Activated naive CD4-positive, alpha-beta T cell treated with anti-CD3 and anti-CD28 coated beads, Interleukin-2, amount 50 U/mL, for 24 hours (primary cell): ENCODE measurements at regions not wholly inside any gene's neighbourhood (a gene's known extent, or its start where the extent isn't known, plus 50 kb on each side); places are given as distances from the start of the nearest gene placed in this dataset.
"Not testable (repeated sequence)": the region's sequence is repeated elsewhere in the genome, so short reads cannot be mapped to it uniquely, and the experiment has no call there.

ENCODE experiments used
- H3K27ac Mint-ChIP-seq: one replicate; pipeline ENCODE4 v1.8.0; 2021; ENCODE audit warnings: mild to moderate bottlenecking, mixed read lengths
- H3K27me3 Mint-ChIP-seq: one replicate; pipeline ENCODE4 v1.8.0; 2021; ENCODE audit warnings: mixed read lengths
- H3K36me3 Mint-ChIP-seq: one replicate; pipeline ENCODE4 v1.8.0; 2021; ENCODE audit warnings: mixed read lengths
- H3K4me1 Mint-ChIP-seq: one replicate; pipeline ENCODE4 v1.8.0; 2021; ENCODE audit warnings: mixed read lengths
- H3K4me3 Mint-ChIP-seq: one replicate; pipeline ENCODE4 v1.8.0; 2021; ENCODE audit warnings: mild to moderate bottlenecking, mixed read lengths
- H3K9me3 Mint-ChIP-seq: one replicate; pipeline ENCODE4 v1.8.0; 2021; ENCODE audit warnings: mixed read lengths

DNA sequence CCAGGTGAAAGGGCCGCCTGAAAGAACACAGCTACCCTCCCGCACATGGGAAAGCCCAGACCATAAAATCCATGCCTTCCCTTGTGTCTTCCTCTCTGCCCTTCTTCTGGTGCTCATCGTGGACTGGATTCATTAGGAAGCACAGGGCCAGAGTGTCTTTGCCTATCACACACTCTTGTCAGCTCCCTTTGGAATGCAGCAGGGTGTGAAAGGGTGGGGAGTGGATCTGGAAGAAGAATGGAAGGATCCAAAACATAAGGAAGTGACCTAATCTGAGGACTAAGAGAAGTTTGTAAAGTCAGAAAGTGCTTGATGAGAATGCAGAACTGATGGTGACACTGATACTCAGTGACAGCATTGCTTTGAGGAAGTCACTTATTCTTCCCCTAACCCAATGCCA is 1147.3 kb upstream of the GOT2 start:
- H3K36me3 Mint-ChIP-seq = no peaks in the 10 kb centered on the region
- H3K27me3 Mint-ChIP-seq = no peaks in the 10 kb centered on the region
- no peaks in the 10 kb centered on the region for H3K4me1 Mint-ChIP-seq
- no peak overlapping the region for H3K27ac Mint-ChIP-seq
- H3K4me3 Mint-ChIP-seq = no peak overlapping the region
- peaks cover 6% of the 10 kb centered on the region for H3K9me3 Mint-ChIP-seq

DNA sequence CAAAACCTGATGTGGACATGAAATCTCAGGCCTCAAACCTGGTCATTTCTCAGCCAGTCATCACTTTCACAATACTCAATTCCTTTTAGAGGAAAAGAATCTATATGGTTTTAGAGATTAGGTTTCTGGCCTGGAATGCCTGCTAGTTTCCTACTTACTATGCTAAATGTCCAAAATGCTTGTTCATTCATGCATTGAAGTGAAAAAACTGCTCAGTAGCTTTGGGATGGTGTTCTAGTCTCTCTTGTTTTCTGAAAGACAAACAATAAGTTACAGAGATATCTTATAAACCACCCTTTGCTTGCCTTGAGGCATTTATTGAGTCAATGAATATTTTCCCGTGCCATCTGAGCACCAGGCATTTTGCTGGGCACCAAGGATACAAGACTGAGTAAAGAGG is 1146.5 kb upstream of the GOT2 start:
- no peaks in the 10 kb centered on the region for H3K27me3 Mint-ChIP-seq

GRCh38 chr16:59878999-59879398 is 1144.9 kb upstream of the GOT2 start:
- H3K27ac Mint-ChIP-seq = no peak overlapping the region
- H3K4me3 Mint-ChIP-seq = no peak overlapping the region
- H3K27me3 Mint-ChIP-seq = no peaks in the 10 kb centered on the region
- no peaks in the 10 kb centered on the region for H3K36me3 Mint-ChIP-seq
- peaks cover 5% of the 10 kb centered on the region for H3K9me3 Mint-ChIP-seq
- H3K4me1 Mint-ChIP-seq = no peaks in the 10 kb centered on the region

More for the DNA sequence above, 1146.5 kb upstream of the GOT2 start:
- Mint-ChIP-seq H3K4me1 (no peaks in the 10 kb centered on the region), H3K36me3 (no peaks in the 10 kb centered on the region), H3K4me3 (no peak overlapping the region), H3K9me3 (peaks cover 5% of the 10 kb centered on the region), H3K27ac (no peak overlapping the region)

DNA sequence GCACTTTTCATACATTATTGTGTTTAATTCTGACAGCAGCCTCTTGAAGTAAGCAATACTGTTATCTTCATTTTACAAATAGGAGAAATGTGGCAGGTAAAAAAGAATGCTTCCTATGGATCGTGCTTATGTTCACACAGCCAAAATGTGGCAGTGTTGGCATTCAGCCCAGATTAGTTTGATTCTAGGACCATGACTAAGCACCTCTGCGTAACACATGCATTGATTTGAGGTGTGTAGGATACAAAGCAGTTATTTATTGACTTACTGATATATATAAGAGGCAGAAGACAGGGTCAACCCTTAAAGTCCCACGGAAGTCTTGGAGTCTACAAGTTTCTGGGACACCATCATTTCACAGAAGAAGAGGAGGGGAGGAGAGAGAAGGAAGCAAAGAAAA is 1144.4 kb upstream of the GOT2 start:
- Mint-ChIP-seq H3K27me3 (no peaks in the 10 kb centered on the region), H3K4me3 (no peak overlapping the region), H3K36me3 (no peaks in the 10 kb centered on the region), H3K9me3 (peaks cover 5% of the 10 kb centered on the region), H3K4me1 (no peaks in the 10 kb centered on the region), H3K27ac (no peak overlapping the region)

- Mint-ChIP-seq H3K27me3 (no peaks in the 10 kb centered on the region), H3K36me3 (no peaks in the 10 kb centered on the region), H3K4me1 (no peaks in the 10 kb centered on the region), H3K27ac (no peak overlapping the region), H3K4me3 (no peak overlapping the region), H3K9me3 (peaks cover 19% of the 10 kb centered on the region)
These were observed 1131.0 kb upstream of the GOT2 start for GRCh38 chr16:59864981-59865666.

GRCh38 chr16:59859676-59860402 is 1125.7 kb upstream of the GOT2 start:
- Mint-ChIP-seq H3K4me3 (no peak overlapping the region), H3K36me3 (no peaks in the 10 kb centered on the region), H3K27ac (no peak overlapping the region), H3K4me1 (no peaks in the 10 kb centered on the region), H3K27me3 (no peaks in the 10 kb centered on the region), H3K9me3 (peaks cover 20% of the 10 kb centered on the region)

- H3K27ac Mint-ChIP-seq = no peak overlapping the region
- H3K4me3 Mint-ChIP-seq = no peak overlapping the region
- no peaks in the 10 kb centered on the region for H3K27me3 Mint-ChIP-seq
- H3K36me3 Mint-ChIP-seq = no peaks in the 10 kb centered on the region
- H3K9me3 Mint-ChIP-seq = peaks cover 10% of the 10 kb centered on the region
- no peaks in the 10 kb centered on the region for H3K4me1 Mint-ChIP-seq
These were observed 1120.8 kb upstream of the GOT2 start for GRCh38 chr16:59854846-59855439.

DNA sequence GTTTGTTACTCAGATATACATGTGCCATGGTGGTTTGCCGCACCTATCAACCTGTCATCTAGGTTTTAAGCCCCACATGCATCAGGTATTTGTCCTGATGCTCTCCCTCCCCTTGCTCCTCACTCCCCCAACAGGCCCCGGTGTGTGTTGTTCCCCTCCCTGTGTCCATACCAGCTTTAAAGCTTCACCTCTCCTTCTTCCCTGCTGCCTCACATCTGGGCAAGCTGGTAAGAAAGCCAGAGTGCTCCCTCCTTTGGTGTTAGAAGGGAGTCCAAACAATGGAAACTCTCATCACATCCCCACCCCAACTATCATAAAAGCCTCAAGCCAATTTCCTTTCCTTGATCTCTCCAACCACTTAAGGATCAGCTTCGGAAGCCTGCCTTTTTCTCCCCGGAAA is 1115.6 kb upstream of the GOT2 start:
- H3K9me3 Mint-ChIP-seq = peaks cover 3% of the 10 kb centered on the region
- no peaks in the 10 kb centered on the region for H3K27me3 Mint-ChIP-seq
- H3K36me3 Mint-ChIP-seq = no peaks in the 10 kb centered on the region
- H3K4me1 Mint-ChIP-seq = no peaks in the 10 kb centered on the region
- H3K4me3 Mint-ChIP-seq = no peak overlapping the region
- no peak overlapping the region for H3K27ac Mint-ChIP-seq

DNA sequence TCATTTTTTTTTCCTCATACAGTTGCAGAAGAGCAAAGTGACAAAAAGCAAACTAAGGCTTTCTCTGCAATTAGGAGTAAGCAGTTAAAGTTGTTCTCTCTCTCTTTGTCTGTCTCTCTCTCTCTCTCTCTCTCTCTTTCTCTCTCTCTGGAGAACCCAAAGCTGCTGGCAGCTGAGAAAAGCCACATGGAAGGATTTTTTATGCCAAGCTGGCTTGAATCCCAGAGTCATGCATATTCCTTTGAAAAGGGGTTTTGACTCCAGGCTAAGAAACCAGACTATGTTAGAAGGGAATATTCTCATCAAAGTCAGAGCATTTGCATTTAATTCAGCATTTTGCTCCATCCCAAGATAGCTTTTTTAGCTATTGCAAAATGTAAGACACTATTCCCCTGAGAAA is 1114.2 kb upstream of the GOT2 start:
- no peaks in the 10 kb centered on the region for H3K4me1 Mint-ChIP-seq
- H3K27ac Mint-ChIP-seq = no peak overlapping the region
- H3K9me3 Mint-ChIP-seq = peaks cover 8% of the 10 kb centered on the region
- no peaks in the 10 kb centered on the region for H3K27me3 Mint-ChIP-seq
- H3K36me3 Mint-ChIP-seq = no peaks in the 10 kb centered on the region
- no peak overlapping the region for H3K4me3 Mint-ChIP-seq

GRCh38 chr16:59840169-59840568 is 1106.1 kb upstream of the GOT2 start:
- Mint-ChIP-seq H3K36me3 (no peaks in the 10 kb centered on the region), H3K27ac (no peak overlapping the region), H3K4me1 (no peaks in the 10 kb centered on the region), H3K4me3 (no peak overlapping the region), H3K9me3 (peaks cover 26% of the 10 kb centered on the region), H3K27me3 (no peaks in the 10 kb centered on the region)

DNA sequence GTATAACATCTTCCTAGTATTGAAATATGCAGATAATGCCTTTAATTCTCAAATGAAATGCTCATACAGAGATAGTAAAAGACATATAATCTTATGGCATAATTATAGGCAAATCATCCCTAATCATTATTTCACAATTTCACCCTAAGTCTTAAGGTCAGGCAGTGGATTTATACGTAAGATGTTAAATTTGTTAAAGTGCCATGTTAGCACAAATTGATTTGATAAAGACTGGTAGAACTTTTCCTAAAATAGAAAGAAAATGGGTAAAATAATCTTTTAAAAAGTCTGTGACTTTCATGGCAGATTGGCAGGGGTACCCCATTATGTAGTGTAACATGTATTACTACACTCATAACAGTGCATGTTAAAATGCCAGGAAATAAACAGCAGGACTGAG is 1092.7 kb upstream of the GOT2 start:
- Mint-ChIP-seq H3K9me3 (peaks cover 5% of the 10 kb centered on the region), H3K4me1 (no peaks in the 10 kb centered on the region), H3K4me3 (no peak overlapping the region), H3K27ac (no peak overlapping the region), H3K27me3 (no peaks in the 10 kb centered on the region), H3K36me3 (no peaks in the 10 kb centered on the region)

DNA sequence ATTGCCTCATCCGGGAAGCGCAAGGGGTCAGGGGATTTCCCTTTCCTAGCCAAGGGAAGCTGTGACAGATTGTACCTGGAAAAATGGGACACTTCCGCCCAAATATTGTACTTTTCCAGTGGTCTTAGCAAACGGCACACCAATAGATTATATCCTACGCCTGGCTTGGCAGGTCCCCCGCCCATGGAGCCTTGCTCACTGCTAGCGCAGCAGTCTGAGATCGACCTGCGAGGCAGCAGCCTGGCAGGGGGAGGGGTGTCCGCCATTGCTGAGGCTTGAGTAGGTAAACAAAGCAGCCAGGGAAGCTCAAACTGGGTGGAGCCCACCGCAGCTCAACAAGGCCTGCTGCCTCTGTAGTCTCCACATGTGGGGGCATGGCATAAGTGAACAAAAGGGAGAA is 1075.4 kb upstream of the GOT2 start:
- H3K9me3 Mint-ChIP-seq = peaks cover 13% of the 10 kb centered on the region
- H3K4me3 Mint-ChIP-seq, H3K36me3 Mint-ChIP-seq, H3K4me1 Mint-ChIP-seq, H3K27ac Mint-ChIP-seq, H3K27me3 Mint-ChIP-seq: not testable (repeated sequence)

DNA sequence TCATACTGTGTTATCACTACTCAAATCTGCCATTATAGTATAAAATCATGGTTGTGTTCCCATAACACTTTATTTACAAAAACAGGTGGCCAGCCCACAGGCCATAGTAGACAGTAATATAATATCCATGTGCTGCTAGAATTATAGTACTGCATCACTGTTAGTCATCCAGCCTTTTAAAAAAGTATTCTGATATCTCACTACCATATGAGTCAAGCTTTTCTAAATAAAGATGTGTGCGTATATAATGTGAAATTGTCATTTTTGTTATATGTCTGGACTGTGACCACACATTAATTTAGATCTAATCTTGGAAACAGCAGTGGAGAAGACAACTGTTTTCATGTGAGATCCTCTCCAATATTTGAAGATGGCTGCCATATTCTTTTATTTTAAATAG is 1049.1 kb upstream of the GOT2 start:
- H3K9me3 Mint-ChIP-seq = peaks cover 37% of the 10 kb centered on the region
- H3K27me3 Mint-ChIP-seq = no peaks in the 10 kb centered on the region
- no peak overlapping the region for H3K27ac Mint-ChIP-seq
- no peaks in the 10 kb centered on the region for H3K36me3 Mint-ChIP-seq
- H3K4me3 Mint-ChIP-seq = no peak overlapping the region
- H3K4me1 Mint-ChIP-seq = no peaks in the 10 kb centered on the region

DNA sequence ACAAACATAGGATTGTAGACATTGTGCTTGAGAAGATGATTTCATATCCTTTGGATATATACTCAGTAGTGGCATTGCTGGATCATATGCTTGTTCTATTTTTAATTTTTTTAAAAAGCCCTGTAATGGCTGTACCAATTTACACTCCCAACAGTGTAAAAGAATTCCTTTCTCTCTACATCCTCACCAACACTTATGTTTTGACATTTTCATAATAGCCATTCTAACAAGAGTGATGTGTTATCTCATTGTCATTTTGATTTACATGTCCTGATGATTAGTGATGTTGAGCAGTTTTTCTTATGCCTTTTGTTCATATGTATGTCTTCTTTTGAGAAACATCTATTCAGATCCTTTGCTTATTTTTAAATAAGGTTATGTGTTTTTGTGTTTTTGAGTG is 1039.2 kb upstream of the GOT2 start:
- no peaks in the 10 kb centered on the region for H3K27me3 Mint-ChIP-seq
- no peaks in the 10 kb centered on the region for H3K36me3 Mint-ChIP-seq
- H3K4me1 Mint-ChIP-seq = no peaks in the 10 kb centered on the region
- H3K4me3 Mint-ChIP-seq = no peak overlapping the region
- H3K9me3 Mint-ChIP-seq = peaks cover 4% of the 10 kb centered on the region
- H3K27ac Mint-ChIP-seq = no peak overlapping the region

DNA sequence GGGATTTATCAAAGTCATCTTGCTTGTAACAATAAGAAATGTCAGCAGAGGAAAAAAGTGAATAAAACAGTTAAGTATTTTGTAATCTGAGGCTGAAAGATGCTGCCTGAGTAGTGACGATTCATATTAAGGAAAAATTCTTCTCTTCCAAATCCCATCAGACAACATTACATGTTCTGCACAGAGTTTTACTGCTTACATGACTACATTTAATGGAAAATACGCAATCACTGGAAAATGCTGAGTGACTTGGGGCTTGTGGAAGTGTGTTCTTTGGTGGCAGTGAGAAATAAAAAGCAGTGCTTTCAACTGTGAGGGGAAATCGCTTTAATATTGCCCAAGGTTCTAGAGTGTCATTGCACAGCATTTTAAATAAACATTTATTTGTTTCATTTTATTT is 1025.2 kb upstream of the GOT2 start:
- H3K4me3 Mint-ChIP-seq = no peak overlapping the region
- no peaks in the 10 kb centered on the region for H3K36me3 Mint-ChIP-seq
- no peaks in the 10 kb centered on the region for H3K4me1 Mint-ChIP-seq
- peaks cover 21% of the 10 kb centered on the region for H3K9me3 Mint-ChIP-seq
- H3K27me3 Mint-ChIP-seq = no peaks in the 10 kb centered on the region
- no peak overlapping the region for H3K27ac Mint-ChIP-seq

DNA sequence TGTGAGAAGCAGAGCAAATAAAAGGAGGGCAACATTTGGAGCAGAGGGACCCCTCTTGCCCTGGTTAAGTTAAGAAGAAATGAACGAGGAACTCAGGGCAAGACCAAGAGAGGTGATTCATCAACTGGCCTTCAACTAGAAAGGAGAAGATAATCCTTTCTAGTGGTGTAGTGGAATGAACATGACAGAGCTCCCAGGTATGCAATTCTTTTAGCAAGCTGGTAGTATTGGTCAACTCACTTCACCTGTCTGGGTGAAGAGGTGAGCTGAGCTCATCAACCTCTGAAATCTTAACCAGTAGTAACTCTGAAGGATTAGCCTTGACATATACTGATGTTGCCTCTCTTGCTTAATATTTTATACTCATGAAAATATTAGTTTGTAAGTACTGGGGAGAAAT is 1024.7 kb upstream of the GOT2 start:
- Mint-ChIP-seq H3K36me3 (no peaks in the 10 kb centered on the region), H3K4me3 (no peak overlapping the region), H3K9me3 (peaks cover 23% of the 10 kb centered on the region), H3K27me3 (no peaks in the 10 kb centered on the region), H3K4me1 (no peaks in the 10 kb centered on the region), H3K27ac (no peak overlapping the region)
